HG03378 (cell line): ENCODE measurements at regions not wholly inside any gene's neighbourhood (a gene's known extent, or its start where the extent isn't known, plus 50 kb on each side); places are given as distances from the start of the nearest gene placed in this dataset.
"Not testable (repeated sequence)": the region's sequence is repeated elsewhere in the genome, so short reads cannot be mapped to it uniquely, and the experiment has no call there.

Source experiments
- ATAC-seq: cut with Tn5 transposase; IDR thresholded peaks from one replicate; pipeline ENCODE4 v1.9.1; 2021; ENCODE audit warnings: mild to moderate bottlenecking, moderate library complexity; ENCODE audit not compliant: unreplicated experiment

DNA sequence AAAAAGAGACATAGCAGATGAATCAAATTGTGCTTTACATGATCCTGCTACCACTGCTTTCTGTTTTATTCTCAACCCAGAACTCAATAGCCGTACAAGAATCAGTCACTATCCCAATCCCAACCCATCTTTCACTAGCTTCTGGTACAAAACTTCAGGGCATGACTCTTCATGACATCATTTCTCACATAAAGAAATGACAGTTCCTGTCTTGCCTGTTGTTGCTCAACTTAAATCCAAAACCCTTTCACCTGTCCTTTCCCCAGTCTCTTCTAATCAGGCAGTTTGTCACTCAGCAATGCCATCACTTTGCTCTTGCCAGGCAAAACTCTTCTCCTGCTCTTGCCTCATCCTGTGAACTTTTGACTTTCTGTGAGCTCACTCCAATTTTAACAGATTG, 962.8 kb downstream of the GALC start:
- ATAC-seq, result no peak

DNA sequence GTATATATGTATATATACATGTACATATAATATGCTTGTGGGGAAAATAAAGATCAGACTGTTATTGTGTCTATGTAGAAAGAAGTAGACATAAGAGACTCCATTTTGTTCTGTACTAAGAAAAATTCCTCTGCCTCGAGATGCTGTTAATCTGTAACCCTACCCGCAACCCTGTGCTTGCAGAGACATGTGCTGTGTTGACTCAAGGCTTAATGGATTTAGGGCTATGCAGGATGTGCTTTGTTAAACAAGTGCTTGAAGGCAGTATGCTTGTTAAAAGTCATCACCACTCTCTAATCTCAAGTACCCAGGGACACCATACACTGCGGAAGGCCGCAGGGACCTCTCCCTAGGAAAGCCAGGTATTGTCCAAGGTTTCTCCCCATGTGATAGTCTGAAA, 972.9 kb downstream of the GALC start:
- ATAC-seq, result not testable (repeated sequence)

DNA sequence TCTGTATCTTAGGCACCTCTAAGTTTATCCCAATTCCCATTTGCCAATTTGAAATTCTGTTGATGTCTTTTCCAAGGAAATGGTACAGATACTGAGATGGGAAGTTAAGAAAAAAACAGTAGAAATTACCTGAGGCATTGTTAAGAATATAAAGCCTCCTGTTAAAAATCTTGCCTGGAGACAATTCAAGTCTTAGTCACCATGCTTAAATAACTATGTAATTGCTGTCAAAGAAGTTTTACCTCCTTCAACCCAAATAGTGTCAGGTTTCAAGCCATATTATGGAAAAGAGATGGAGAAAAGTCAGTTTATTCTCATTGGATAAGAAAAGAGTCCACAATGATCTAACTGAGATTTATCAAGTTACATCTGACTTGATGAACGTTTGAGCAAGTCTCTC, 974.7 kb downstream of the GALC start:
- ATAC-seq, result no peak

DNA sequence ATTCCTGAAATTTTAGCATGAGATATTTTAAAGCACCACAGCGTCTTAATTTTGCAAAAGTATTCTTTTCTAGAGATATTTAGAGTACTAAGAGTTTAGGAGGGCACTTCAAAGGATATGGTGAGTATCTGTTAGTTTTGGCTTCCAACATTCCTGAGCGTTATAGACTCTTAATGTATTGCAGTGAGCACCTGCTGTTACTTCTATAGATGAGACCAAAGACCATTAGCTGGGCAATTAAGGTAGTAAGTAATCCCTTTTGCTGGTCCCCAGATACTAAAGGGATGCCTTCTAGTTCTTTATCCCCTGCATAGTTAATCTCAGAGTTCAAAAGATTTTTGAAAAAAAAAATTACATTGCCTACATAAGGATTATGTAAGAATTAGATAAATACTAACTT, 975.6 kb downstream of the GALC start:
- no peak for ATAC-seq

DNA sequence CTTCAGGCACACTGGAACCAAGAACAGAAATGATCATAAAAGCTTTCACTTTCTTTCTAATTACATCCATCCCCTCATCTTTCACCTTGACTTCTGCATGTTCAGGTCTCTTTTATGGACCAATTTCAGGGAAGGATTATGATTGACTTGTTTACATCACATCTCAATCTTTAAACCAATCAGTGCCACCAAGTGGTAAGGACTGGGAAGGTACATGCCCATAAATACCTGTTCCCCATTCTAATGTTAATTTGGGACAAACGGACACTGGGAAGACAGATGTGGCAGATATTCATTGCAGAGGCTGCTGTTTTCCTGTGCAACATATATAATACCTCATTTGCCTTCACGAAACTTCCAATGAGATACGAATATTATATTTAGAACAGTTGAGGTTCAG, 978.1 kb downstream of the GALC start:
- ATAC-seq, result no peak

DNA sequence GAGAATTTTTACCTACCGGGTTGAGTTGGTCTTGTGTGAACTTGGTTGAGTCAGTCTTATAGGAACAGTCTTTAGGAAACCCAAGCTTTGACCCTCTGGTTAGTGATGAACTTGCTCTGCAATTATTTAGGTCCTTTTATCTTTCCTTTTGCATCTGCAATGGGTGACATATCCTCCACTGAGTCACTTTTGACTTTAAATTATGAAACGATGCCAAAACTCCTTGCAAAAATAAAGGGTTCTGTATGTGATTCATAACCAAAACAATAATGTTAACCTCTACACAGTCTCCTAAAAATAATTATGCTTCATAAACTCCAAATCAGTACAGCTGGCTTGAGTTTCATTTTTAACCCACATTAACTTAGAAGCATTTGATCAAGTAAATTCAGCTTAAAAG, 979.4 kb downstream of the GALC start:
- no peak for ATAC-seq

DNA sequence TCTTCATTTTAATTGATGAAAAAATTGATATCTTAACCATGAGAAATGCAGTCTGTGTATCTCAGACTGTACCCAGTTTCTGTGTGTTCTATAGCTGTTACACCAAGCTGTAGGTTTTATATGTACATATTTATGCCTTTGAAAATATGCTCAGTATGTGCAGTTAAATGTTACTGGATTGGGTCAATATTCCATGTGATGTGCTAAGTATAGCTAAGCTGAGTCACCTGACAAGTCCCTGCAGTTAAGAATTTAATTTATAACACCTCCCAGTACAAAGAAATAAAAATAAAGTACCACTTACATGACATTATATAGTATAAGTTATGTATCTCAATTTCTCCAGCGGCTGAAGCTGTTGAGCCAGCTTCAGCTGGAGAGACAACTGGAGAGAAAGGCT, 984.0 kb downstream of the GALC start:
- ATAC-seq, result no peak

DNA sequence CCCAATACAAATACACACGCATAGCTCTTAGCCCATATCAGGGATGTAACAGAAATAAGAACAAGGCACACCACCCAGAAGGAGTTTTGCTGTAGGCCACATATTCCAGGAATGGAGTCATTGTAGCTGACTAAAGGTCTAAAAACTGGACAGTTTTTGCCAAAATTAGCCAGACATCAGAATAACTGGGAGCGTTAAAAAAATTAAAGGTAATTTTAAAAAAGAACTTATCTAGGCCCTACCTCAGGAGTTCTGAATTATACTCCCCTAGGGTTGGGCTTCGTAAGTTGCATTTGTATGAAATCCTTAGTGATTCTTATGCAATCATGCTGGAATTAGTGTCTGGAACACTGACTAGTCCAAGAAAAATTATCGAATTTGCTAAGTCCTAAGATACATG, 987.7 kb downstream of the GALC start:
- no peak for ATAC-seq

DNA sequence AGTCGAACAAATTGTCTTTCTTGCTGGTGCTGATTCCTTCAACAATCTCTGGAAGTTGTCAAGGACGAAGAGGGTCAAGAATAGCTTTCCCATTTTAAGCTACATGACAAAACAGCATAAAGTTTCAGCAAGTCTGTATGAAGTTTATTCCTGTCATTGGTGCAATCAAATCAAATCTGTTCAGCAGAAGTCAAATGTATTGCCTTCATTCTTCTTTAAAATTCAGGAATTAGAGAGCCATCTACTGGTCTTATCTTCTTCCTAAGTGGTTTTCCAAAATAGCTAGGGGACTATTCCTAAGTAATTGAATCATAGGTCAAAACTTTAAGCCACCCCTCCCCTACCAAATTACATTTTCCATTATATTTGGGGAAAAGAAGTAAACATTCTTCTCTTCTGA, 990.2 kb downstream of the GALC start:
- no peak for ATAC-seq

DNA sequence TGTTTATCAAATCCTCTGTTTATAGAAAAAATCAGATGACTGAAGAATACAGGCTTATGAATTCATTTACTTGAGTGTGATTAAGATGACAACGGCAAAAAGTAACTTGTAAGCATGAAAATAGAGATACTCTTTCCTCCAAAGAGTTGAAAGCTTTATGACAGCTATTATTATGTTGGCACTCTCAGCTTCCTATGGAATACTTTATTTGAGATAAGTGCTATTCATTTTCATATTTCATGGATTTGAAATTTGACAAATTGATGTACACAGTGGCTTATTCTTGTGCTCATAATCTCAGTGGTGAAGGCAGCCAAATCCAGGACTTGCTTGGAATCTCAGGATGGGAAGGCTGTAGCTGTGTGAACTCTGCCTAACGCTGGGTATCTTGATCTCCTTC, 991.6 kb downstream of the GALC start:
- no peak for ATAC-seq

DNA sequence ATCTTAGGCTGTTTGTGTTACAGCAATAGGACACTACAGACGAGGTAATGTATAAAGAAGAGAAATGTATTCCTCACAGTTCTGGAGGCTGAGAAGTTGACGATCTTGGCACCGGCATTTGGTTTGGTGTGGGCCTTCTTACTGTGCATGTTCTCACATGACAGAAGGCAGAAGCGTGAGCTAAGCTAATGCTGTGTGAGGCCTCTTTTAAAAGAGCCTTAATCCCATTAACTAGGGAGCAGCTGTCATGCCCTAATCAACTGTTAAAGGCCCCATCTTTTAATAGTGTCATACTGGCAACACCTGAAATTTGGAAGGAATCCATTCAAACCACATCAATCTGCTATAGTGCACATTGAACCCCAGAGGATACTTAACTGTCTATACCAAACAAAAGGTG, 992.9 kb downstream of the GALC start:
- ATAC-seq, result no peak

DNA sequence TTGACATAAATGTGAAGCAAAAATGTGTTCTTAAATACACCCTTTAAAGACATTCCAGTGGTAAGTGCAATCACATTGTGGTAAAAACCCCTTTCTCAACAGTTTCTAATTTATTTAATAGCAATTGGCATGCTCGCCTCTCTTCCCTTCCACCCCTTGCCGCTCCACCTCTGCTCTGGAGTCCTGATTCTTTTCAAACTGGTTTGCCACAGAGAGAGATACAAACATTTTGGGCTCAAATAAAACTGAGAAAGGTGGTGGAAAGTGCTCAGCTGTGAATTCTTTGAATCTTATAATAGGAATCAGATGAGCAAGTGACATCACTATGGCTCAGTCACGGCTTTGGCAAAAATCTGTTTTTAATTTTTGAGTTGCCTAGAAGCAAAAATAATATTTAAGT, 993.9 kb downstream of the GALC start:
- ATAC-seq, result no peak

DNA sequence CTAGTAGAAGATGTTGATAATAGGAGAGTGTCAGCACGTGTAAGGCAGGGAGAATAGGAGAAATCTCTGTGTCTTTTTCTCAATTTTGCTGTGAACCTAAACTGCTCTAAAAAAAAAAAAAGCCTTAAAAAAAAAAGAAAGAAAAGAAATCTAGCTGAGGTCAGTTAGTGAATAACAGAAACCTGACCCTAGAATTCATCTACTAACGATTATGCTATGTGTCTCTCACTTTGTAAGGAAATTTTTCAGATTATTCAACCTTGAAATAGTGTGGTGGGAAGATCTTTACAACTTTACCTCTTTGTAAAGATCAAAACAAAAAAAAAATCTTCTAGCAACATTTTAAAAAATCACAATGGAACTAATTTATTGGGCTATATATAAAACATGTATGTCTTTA, 995.7 kb downstream of the GALC start:
- ATAC-seq, result no peak

DNA sequence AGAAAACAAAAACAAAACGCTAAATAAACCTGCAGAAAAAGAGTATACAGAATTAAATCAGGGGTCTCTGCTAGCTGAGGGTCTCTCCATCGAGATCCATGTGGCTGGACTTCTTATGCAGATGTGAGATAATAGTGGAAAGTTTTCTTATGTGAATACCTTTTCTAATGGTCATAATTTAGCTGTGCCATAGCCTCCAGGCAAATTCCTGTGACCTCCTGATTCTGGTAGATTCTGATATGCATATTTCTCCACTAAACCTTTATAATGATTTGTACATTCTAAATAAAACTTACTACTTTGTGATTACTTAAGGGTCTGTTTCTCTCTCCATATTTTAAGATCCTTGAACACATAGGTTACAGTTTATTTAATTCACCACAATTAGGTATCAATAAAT, 1002.6 kb downstream of the GALC start:
- ATAC-seq, result no peak

DNA sequence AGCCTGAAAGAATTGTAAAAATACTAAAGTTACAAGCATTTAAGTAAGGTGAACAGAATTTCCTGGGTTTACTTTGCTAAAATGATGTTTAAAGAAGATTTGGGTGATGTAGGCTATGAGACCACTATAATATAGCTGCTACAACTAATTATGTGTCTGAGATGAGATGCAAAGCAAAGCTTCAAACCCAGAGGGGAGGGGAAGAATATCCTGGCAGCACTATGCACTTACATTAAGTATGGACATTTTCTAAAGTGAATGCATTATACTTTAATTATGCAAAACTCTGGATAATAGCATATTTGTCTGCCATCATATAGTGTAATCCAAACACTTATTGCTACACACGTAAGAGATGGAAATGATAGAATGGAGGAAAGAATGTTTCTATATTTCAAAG, 1003.7 kb downstream of the GALC start:
- ATAC-seq, result no peak

DNA sequence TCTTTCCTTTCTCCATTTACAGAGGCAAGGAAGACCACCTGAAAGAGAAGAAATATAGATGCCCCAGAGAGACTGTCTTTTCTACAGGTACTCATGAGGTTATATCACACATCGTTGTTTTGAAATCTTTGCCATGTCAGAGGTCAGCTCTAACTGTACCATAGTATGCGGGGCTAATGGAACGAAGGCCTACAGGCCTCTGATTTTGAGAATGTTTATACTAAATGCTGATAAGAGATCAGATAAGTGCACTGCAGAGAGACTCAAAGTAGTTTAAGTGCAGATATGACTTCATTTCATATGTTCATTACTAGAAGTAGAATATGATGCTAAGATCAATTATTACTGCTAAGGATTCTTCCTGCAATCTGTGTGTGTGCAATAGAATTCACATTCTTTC, 1005.0 kb downstream of the GALC start:
- no peak for ATAC-seq

DNA sequence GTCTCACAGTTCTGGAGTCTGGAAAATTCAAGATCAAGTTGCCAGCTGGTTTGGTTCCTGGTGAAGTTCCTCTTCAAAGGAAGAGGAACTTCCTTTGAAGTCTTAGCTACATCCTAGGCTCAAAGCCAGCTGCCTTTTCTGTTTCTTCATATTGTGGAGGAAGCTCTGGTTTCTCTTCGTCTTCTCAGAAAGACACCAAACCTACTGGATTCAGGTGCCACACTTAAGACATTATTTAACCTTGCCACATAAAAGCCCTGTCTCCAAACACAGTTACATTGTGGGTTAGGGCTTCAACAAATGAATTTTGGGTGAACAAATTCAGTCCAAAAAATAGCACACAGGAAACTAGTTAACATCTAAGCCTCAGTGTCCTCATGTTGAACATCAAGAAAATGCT, 1019.8 kb downstream of the GALC start:
- ATAC-seq, result no peak

DNA sequence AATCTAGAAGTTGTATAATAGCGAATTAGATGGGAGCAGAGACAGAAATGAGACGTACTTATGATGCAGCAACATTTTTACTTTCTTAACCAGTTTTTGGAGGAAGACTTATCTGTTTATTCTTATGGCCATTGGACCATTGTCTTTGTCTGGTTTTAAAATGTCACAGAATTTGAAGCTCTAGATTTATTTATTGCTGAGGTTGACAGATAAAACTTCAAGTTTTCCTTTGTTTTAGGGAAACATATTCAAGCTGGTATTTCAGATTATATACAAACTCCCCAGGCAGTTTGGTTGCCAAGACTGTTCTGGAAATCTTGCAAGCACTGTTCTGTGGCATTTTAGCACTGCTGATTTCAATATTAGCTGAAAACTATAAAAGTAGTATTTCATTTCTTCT, 1021.7 kb downstream of the GALC start:
- ATAC-seq, result no peak

DNA sequence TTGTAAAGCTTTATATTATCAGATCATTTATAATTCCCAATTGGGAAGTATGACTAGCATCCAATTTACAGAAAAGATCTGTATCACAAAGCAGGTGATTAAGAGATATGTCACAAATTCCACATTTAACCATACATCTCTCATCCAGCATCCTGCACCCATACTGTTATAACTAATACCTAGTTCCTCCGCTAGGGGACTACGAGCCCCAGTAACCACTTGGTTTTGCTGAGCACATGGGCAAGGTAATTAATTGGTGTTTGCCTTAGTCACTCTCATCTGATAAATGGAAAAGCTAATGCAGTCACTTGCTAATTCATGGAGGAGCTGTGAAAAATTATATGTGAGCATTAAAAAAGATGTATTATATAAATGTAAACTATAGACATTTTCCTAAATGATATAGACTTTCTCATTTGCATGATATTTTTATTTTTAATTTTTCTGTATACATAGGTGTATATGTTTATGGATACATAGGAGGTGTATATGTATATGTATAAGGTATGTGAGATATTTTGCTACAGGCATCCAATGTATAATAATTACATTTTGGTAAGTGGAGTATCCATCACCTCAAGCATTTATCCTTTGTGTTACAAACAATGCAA, 1031.8 kb downstream of the GALC start:
- ATAC-seq, result no peak

DNA sequence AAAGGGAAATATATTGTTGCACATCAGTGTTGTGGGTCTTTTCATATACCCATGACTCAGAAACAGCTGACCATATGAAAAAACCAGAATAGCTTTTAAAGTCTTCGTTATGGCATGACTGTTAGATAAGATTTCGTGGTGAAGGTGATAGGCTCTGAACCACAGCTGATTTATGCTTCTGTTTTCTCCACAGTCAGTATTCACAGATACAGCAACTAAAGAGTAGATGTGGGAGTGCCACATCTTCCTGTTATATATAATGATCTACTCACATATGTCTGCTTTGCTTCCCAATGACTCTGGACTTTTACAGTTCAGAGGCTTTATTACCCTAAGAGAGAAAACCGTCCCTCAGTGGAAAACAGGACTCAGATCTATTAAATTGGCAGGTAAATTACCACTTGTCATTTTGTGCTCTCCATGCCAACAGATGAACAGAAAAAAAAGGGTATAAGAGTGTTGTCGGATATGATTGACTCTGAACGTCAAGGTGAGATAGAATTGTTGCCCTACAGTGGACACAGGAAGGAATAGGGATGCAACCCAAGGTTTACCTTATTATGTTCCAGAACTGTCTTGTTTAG, 1037.1 kb downstream of the GALC start:
- ATAC-seq, result no peak

DNA sequence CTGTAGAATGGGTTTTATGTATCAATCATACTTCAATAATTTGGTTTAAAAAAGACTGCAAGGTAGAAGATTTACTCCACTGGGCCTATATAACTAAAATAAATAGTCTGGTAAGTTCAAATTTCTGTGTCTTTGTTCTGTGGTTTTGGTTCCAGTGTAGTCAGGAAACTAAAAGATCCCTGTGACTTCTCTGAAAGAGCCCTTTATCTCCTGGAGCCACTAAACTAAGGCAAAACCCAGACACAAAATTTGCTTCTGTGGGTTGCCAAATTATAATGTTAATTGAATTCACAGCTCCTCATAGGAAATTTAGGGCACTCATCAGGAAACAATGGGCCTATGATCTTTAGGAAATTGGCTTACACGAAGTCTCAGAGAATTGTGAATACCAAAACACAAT, 1038.4 kb downstream of the GALC start:
- ATAC-seq, result no peak

DNA sequence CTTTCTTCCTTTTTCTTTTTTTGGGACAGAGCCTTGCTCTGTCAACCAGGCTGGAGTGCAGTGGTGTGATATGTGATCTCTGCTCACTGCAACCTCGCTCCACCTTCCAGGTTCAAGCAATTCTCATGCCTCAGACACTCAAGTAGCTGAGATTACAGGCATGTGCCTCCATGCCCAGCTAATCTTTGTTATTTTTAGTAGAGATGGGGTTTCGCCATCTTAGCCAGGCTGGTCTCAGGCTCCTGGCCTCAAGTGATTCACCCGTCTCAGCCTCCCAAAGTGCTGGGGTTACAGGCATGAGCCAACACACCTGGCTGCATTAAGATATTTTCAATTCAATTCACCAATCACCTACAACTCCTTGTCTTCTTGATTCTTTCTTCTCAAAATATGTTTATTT, 1046.5 kb downstream of the GALC start:
- ATAC-seq, result no peak

DNA sequence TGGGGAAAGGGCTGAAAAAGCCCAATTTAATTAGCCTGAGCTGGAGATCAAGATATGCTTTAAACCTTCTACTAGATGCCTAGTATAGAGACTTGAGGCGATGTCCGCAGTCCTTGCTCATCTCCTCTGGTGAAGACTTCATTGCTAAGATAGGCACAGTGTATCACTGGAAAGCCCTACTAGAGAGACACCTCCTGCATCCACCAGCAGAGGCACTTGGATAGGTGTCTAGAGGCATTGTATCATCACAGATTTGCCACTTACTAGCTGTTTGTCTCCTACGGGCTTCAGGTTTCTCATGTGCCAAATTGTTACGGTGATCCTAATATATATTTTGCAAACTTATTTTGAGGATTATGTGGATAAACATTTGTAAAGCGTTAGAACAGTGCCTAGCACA, 1048.5 kb downstream of the GALC start:
- no peak for ATAC-seq
